ENCODE measurements at regions not wholly inside any gene's neighbourhood (a gene's known extent, or its start where the extent isn't known, plus 50 kb on each side); places are given as distances from the start of the nearest gene placed in this dataset.

DNA sequence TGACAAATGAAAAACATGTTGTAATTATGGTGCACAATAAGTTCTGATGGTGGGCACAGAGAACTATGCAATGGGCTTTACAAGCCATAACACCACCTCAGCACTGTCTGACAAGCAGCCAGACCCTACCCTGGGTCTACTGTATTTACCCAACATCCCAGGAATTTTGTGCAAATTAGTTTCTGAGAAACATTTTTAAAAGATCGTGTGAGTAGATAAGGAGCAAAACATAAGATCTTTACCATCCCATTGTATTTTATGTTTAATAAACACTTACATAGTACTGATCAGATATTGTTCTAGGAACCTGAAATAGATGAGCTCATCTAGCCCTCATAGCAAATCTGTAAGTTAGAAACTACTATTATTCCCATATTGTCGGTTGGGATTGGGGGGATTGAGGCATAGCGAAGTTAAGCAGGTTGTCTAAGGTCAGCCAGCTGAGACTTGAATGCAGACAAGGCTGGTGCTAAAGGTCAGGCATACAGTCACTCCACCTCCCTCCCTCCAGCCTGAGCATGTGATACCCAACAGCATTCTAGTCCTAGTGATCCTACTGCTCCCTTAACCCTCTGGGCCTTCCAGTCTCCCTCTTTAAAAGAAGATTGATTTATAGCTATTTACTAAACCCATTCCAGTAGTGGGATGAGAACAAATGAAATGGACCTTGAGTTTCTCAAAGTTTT lies 67.4 kb upstream of the STAM2 start:
- peak in 1 of 3 donors; percentile 1 for DNase-seq
- Histone ChIP-seq H3K4me3 (ENCODE audit: low read depth, low read length) (no peak overlapping the region), H3K9me3 (ENCODE audit: control insufficient read depth in 2 of 2, low read length in 2 of 2) (peaks cover 1 to 4% of the 10 kb centered on the region in 2 experiments), H3K27me3 (ENCODE audit: control insufficient read depth, insufficient read depth, low read length) (no peaks in the 10 kb centered on the region), H3K36me3 (ENCODE audit: control insufficient read depth, insufficient read depth, low read length) (no peaks in the 10 kb centered on the region), H3K27ac (ENCODE audit: insufficient read depth, low read length, poor library complexity, severe bottlenecking) (no peak overlapping the region), H3K4me1 (ENCODE audit: control insufficient read depth, insufficient read depth, low read length, poor library complexity, severe bottlenecking) (no peaks in the 10 kb centered on the region)
- Mint-ChIP-seq H3K9me3 (peaks cover 0 to 8% (median 0%) of the 10 kb centered on the region in 7 donors), H3K27ac (no peak overlapping the region), H3K36me3 (no peaks in the 10 kb centered on the region), H3K27me3 (peaks cover 4% of the 10 kb centered on the region), H3K4me1 (no peaks in the 10 kb centered on the region), H3K4me3 (no peak overlapping the region)
- no peak for ATAC-seq (ENCODE audit: low read depth in 2 of 2)

DNA sequence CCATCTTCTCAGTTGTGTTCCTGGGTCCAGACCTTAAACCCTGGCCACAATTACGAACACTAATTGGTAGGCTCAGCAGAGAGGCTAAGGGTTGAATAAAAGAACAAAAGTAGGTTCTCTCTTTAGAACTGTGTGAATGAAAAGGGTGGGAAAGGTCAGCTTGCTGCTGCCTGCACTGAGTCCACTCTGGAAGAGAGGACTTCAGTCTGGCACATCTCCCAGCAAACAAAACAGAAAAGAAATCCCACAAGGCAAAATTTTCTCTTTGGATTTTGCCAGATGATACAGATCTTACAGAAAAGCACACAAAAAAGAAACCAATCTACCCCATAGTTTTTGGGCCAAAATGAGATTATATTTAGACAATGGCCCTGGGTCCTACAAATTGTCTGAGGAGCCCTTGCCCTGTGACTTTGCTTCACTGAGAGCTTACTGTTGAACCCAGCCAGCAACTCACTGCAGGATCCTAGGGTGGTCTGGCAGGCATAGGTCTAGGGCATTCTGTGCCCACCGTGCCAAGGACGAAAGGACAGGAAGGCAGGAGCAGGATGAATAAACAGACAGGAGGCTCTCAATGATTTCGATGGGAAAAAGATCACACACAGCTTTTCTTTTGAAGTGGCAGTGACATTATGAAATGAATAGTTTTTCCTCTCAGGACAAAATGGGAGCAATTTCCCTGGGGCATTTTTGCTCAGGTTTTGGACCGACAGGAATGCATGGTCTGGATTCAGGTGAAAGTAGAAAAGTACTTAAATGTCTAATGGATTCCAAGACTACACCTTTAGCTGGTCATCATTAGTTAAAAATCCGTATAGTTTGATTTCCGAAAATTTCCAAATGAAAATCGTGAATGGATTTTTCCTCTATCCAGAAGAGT lies 68.4 kb upstream of the STAM2 start:
- Histone ChIP-seq H3K27ac (ENCODE audit: insufficient read depth, low read length, poor library complexity, severe bottlenecking) (no peak overlapping the region), H3K36me3 (ENCODE audit: control insufficient read depth, insufficient read depth, low read length) (no peaks in the 10 kb centered on the region), H3K4me1 (ENCODE audit: control insufficient read depth, insufficient read depth, low read length, poor library complexity, severe bottlenecking) (no peaks in the 10 kb centered on the region), H3K9me3 (ENCODE audit: control insufficient read depth in 2 of 2, low read length in 2 of 2) (peaks cover 1 to 4% of the 10 kb centered on the region in 2 experiments), H3K4me3 (ENCODE audit: low read depth, low read length) (no peak overlapping the region), H3K27me3 (ENCODE audit: control insufficient read depth, insufficient read depth, low read length) (no peaks in the 10 kb centered on the region)
- H3K9me3 Mint-ChIP-seq, result peaks cover 0 to 8% (median 0%) of the 10 kb centered on the region in 7 donors
- ATAC-seq (ENCODE audit: low read depth in 2 of 2) (no peak), DNase-seq (no peak)
- no peaks in the 10 kb centered on the region for H3K36me3 Mint-ChIP-seq
- no peak overlapping the region for H3K4me3 Mint-ChIP-seq
- no peak overlapping the region for H3K27ac Mint-ChIP-seq
- H3K27me3 Mint-ChIP-seq, result peaks cover 4% of the 10 kb centered on the region
- no peaks in the 10 kb centered on the region for H3K4me1 Mint-ChIP-seq

DNA sequence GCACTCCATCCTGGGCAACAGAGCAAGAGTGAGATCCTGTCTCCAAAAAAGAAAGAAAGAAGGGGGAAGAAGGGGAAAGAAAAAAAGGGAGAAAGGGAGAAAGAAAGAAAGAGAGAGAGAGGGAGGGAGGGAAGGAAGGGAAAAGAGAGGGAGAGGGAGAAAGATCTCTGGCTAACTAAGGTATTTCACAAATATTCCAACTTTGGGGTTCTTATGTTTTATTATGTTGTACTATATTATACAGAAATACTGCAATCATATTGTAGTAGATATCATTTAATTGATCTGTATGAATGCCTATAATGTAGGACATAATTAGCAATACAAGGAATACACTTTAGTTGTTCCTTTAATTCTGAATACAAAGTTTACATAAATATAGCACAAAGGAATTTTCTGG lies 70.1 kb upstream of the STAM2 start:
- no peak overlapping the region for H3K4me3 ChIP-seq (ENCODE audit: low read depth, low read length)
- no peaks in the 10 kb centered on the region for H3K4me1 ChIP-seq (ENCODE audit: control insufficient read depth, insufficient read depth, low read length, poor library complexity, severe bottlenecking)
- ATAC-seq (ENCODE audit: low read depth in 2 of 2), result no peak
- Mint-ChIP-seq H3K9me3 (peaks cover 0 to 4% (median 0%) of the 10 kb centered on the region in 7 donors), H3K27me3 (peaks cover 4% of the 10 kb centered on the region), H3K4me1 (no peaks in the 10 kb centered on the region), H3K4me3 (no peak overlapping the region), H3K27ac (no peak overlapping the region), H3K36me3 (no peaks in the 10 kb centered on the region)
- H3K36me3 ChIP-seq (ENCODE audit: control insufficient read depth, insufficient read depth, low read length), result no peaks in the 10 kb centered on the region
- DNase-seq, result no peak
- no peak overlapping the region for H3K27ac ChIP-seq (ENCODE audit: insufficient read depth, low read length, poor library complexity, severe bottlenecking)
- no peaks in the 10 kb centered on the region for H3K27me3 ChIP-seq (ENCODE audit: control insufficient read depth, insufficient read depth, low read length)
- H3K9me3 ChIP-seq (ENCODE audit: control insufficient read depth in 2 of 2, low read length in 2 of 2), result peaks cover 0 to under 1% of the 10 kb centered on the region in 2 experiments

DNA sequence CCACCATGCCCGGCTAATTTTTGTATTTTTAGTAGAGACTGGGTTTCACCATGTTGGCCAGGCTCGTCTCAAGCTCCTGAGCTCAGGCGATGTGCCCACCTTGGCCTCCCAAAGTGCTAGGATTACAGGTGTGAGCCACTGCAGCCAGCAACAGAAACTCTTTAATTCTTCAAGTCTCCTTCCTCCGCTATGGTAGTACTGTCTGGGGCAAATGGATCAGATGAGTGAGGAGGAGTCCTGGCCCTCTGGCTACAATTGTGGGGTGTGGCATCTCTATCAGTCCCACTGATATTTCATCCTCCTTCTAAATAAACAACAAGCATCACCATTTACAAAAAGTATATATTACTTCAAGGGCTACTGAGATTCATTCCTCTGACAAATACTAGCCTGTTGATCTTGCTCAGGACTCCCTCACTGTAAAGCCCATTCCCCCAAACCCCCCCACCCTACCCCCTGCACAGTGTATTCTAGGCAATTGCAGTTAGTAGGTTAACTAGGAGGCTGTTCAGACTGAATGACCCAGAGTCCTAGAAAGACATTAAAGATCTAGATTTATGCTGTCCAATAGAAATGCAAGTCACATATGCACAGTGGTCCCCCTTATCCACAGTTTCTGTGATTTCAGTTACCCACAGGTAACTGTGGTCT lies 71.2 kb upstream of the STAM2 start:
- no peak overlapping the region for H3K27ac ChIP-seq (ENCODE audit: insufficient read depth, low read length, poor library complexity, severe bottlenecking)
- Mint-ChIP-seq H3K4me3 (no peak overlapping the region), H3K9me3 (peaks cover 0 to 3% (median 0%) of the 10 kb centered on the region in 7 donors), H3K27ac (no peak overlapping the region), H3K4me1 (no peaks in the 10 kb centered on the region), H3K36me3 (no peaks in the 10 kb centered on the region), H3K27me3 (no peaks in the 10 kb centered on the region)
- DNase-seq (no peak), ATAC-seq (ENCODE audit: low read depth in 2 of 2) (no peak)
- no peaks in the 10 kb centered on the region for H3K9me3 ChIP-seq (ENCODE audit: control insufficient read depth in 2 of 2, low read length in 2 of 2)
- no peaks in the 10 kb centered on the region for H3K4me1 ChIP-seq (ENCODE audit: control insufficient read depth, insufficient read depth, low read length, poor library complexity, severe bottlenecking)
- H3K36me3 ChIP-seq (ENCODE audit: control insufficient read depth, insufficient read depth, low read length), result no peaks in the 10 kb centered on the region
- H3K27me3 ChIP-seq (ENCODE audit: control insufficient read depth, insufficient read depth, low read length), result no peaks in the 10 kb centered on the region
- H3K4me3 ChIP-seq (ENCODE audit: low read depth, low read length), result no peak overlapping the region

DNA sequence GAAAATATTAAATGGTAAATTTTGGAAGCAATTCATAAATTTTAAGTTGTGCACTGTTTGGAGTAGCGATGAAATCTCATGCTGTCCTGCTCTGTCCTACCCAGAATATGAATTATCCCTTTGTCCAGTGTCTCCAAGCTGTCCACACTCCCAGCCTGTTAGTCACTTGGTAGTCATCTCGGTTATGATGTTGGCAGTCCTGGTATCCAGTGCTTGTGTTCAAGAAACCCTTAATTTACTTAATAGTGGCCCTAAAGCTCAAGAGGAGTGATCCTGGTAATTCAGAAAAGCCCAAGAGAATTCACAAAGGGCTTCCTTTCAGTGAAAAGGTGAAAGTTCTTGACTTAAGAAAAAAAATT lies 71.8 kb upstream of the STAM2 start:
- no peaks in the 10 kb centered on the region for H3K36me3 Mint-ChIP-seq
- Histone ChIP-seq H3K27ac (ENCODE audit: insufficient read depth, low read length, poor library complexity, severe bottlenecking) (no peak overlapping the region), H3K36me3 (ENCODE audit: control insufficient read depth, insufficient read depth, low read length) (no peaks in the 10 kb centered on the region), H3K27me3 (ENCODE audit: control insufficient read depth, insufficient read depth, low read length) (no peaks in the 10 kb centered on the region), H3K9me3 (ENCODE audit: control insufficient read depth in 2 of 2, low read length in 2 of 2) (no peaks in the 10 kb centered on the region), H3K4me3 (ENCODE audit: low read depth, low read length) (no peak overlapping the region), H3K4me1 (ENCODE audit: control insufficient read depth, insufficient read depth, low read length, poor library complexity, severe bottlenecking) (no peaks in the 10 kb centered on the region)
- H3K4me1 Mint-ChIP-seq, result no peaks in the 10 kb centered on the region
- DNase-seq, result no peak
- H3K4me3 Mint-ChIP-seq, result no peak overlapping the region
- H3K27me3 Mint-ChIP-seq, result no peaks in the 10 kb centered on the region
- no peak overlapping the region for H3K27ac Mint-ChIP-seq
- peaks cover 0 to 3% (median 0%) of the 10 kb centered on the region in 7 donors for H3K9me3 Mint-ChIP-seq
- ATAC-seq (ENCODE audit: low read depth in 2 of 2), result no peak

DNA sequence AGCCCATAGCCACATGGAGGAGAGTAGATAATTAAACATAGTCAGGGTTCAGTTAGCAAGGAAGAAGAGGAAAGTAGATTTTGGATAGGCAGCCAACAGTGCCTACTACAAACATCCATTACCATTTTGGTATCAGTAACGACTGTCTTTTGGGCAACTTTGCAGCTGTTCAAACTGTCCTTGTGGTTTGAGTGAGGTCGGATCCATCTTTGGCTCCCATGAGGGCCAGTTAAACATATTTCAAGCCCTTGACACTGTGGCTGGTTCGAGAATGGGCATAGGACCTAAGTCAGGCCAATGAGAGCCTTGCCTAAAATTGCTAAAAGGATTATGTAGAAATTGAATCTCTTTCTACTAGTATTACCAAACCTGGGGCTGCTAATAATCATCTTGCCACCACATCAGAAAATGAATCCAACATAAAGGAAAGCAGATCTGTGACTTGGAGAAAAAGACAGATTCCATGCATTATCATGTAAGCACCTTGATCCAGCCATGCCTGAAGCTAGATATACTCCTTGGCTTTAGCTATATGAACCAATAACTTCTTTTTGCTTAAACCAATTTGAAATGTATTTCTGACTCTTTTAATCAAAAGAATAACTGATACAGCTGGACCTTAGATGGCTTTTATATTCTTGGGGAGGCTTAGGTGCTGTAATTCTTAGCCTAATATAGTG lies 75.0 kb upstream of the STAM2 start:
- Mint-ChIP-seq H3K27ac (no peak overlapping the region), H3K4me3 (no peak overlapping the region), H3K27me3 (no peaks in the 10 kb centered on the region), H3K4me1 (no peaks in the 10 kb centered on the region), H3K36me3 (no peaks in the 10 kb centered on the region), H3K9me3 (peaks cover 0 to 1% (median 0%) of the 10 kb centered on the region in 7 donors)
- no peaks in the 10 kb centered on the region for H3K36me3 ChIP-seq (ENCODE audit: control insufficient read depth, insufficient read depth, low read length)
- DNase-seq (no peak), ATAC-seq (ENCODE audit: low read depth in 2 of 2) (no peak)
- H3K9me3 ChIP-seq (ENCODE audit: control insufficient read depth in 2 of 2, low read length in 2 of 2), result no peaks in the 10 kb centered on the region
- H3K4me3 ChIP-seq (ENCODE audit: low read depth, low read length), result no peak overlapping the region
- H3K27ac ChIP-seq (ENCODE audit: insufficient read depth, low read length, poor library complexity, severe bottlenecking), result no peak overlapping the region
- H3K4me1 ChIP-seq (ENCODE audit: control insufficient read depth, insufficient read depth, low read length, poor library complexity, severe bottlenecking), result no peaks in the 10 kb centered on the region
- H3K27me3 ChIP-seq (ENCODE audit: control insufficient read depth, insufficient read depth, low read length), result peaks cover 1% of the 10 kb centered on the region

DNA sequence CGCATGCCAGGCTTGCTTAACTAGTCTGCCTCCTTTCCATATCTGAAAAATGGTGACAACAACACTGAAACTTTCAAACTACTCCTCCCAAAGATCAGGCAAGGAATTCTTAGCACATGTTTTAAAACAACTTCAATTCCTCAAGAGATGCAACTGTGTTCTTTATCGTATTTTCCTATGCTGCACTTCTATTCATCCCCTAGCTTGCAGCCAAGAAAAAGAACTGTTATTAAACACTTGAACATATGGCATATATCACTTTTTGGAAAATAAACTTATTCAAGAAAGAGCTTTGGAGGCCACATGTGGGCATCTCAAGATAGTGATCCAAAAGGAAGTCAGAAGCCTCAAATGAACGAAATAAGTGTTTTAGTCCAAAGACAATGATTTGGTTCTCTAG lies 75.6 kb upstream of the STAM2 start:
- Mint-ChIP-seq H3K4me3 (no peak overlapping the region), H3K27ac (no peak overlapping the region), H3K9me3 (peaks cover 0 to 1% (median 0%) of the 10 kb centered on the region in 7 donors), H3K4me1 (no peaks in the 10 kb centered on the region), H3K27me3 (no peaks in the 10 kb centered on the region), H3K36me3 (no peaks in the 10 kb centered on the region)
- Histone ChIP-seq H3K9me3 (ENCODE audit: control insufficient read depth in 2 of 2, low read length in 2 of 2) (no peaks in the 10 kb centered on the region), H3K4me3 (ENCODE audit: low read depth, low read length) (no peak overlapping the region), H3K27me3 (ENCODE audit: control insufficient read depth, insufficient read depth, low read length) (peaks cover 2% of the 10 kb centered on the region), H3K4me1 (ENCODE audit: control insufficient read depth, insufficient read depth, low read length, poor library complexity, severe bottlenecking) (no peaks in the 10 kb centered on the region), H3K36me3 (ENCODE audit: control insufficient read depth, insufficient read depth, low read length) (no peaks in the 10 kb centered on the region), H3K27ac (ENCODE audit: insufficient read depth, low read length, poor library complexity, severe bottlenecking) (no peak overlapping the region)
- DNase-seq (no peak), ATAC-seq (ENCODE audit: low read depth in 2 of 2) (no peak)

Measured in CD4-positive, CD25-positive, alpha-beta regulatory T cell (primary cell).